Uterus (tissue), 3 donors: ENCODE measurements at regions not wholly inside any gene's neighbourhood (a gene's known extent, or its start where the extent isn't known, plus 50 kb on each side); places are given as distances from the start of the nearest gene placed in this dataset.
A peak's percentile ranks its signal among the peaks of the same experiment; 100 is the strongest.

Experiments used
- DNase-seq, 2 donors: peaks; one replicate each; pipeline ENCODE4 v3.0.0-alpha.2; 2019 to 2020
- H3K27ac ChIP-seq, 2 donors: fragments of 200-600 bp; sonication (generic); 1 replicate in 1 of 2; 2 replicates in 1 of 2; pipeline ENCODE4 v1.5.1; 2016 to 2018
- H3K27me3 ChIP-seq, 2 donors: fragments of 200-600 bp; sonication (generic); one replicate each; pipeline ENCODE4 v1.5.1; 2018 to 2019; ENCODE audit warnings: control low read depth in 1 of 2
- H3K36me3 ChIP-seq, 2 donors: fragments of 200-600 bp; sonication (generic); one replicate each; pipeline ENCODE4 v1.5.1; 2019; ENCODE audit warnings: control low read depth in 1 of 2
- H3K4me1 ChIP-seq, 2 donors: fragments of 200-600 bp; sonication (generic); one replicate each; pipeline ENCODE4 v1.5.1; 2018 to 2019; ENCODE audit warnings: control low read depth in 1 of 2
- H3K4me3 ChIP-seq, 2 donors: fragments of 200-600 bp; sonication (generic); 1 replicate in 1 of 2; 2 replicates in 1 of 2; pipeline ENCODE4 v1.5.1; 2018 to 2019; ENCODE audit warnings: mild to moderate bottlenecking in 1 of 2
- H3K9me3 ChIP-seq, 2 donors: fragments of 200-600 bp; sonication (generic); one replicate each; pipeline ENCODE4 v1.5.1; 2019; ENCODE audit warnings: control low read depth in 1 of 2
- POLR2A ChIP-seq, 2 donors: fragments of 450-650 bp; IDR thresholded peaks; one replicate each; pipeline ENCODE4 v1.6.1; 2016; ENCODE audit warnings: antibody characterized with exemption in 2 of 2, mild to moderate bottlenecking in 1 of 2, moderate library complexity in 1 of 2
- intact Hi-C: fragments of 100-400 bp; cut with DNase I; formaldehyde crosslinking; loops from one replicate; pipeline ENCODE4 v1.15.1; 2023; ENCODE audit warnings: low total_unique reads
- TF ChIP-seq, protein P1 (sequence below), 4 experiments: fragments of 200-600 bp in 2 of 4; fragments of 450-650 bp in 2 of 4; sonication (generic) in 2 of 4; IDR thresholded peaks; one replicate each; pipeline ENCODE4 v1.5.1; 2016 to 2019; ENCODE audit warnings: antibody characterized with exemption in 4 of 4, mild to moderate bottlenecking in 2 of 4, moderate library complexity in 1 of 4
- donor health status: DM: yes; HTN: yes; CAD: no.

DNA sequence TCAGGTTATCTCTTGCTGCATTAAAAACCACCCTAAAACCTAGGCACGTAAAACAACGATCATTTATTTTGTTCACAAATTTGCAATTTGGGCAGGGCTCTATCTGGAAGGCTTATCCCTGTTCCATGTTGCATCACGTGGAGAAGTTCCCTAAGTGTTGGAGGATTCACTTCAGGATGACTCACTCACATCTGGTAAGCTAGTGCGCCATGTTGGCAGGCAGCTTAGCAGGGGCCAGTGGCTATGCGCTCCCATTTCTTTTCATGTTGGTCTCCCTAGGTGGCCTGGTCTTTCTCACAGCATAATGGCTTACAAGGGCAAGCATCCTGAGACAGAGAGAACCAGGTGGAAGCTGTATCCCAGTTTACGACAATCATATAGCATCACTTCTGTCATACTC is 226.8 kb downstream of the BLID start:
- Histone ChIP-seq H3K27me3 (no peaks in the 10 kb centered on the region), H3K4me3 (no peak overlapping the region), H3K27ac (no peak overlapping the region), H3K36me3 (no peaks in the 10 kb centered on the region), H3K9me3 (no peaks in the 10 kb centered on the region), H3K4me1 (no peaks in the 10 kb centered on the region)
- peak in 1 of 2 donors; percentile 41 for DNase-seq
- TF ChIP-seq POLR2A (IDR thresholded peaks at IDR 0.05) = no peak
- TF ChIP-seq, protein P1, sequence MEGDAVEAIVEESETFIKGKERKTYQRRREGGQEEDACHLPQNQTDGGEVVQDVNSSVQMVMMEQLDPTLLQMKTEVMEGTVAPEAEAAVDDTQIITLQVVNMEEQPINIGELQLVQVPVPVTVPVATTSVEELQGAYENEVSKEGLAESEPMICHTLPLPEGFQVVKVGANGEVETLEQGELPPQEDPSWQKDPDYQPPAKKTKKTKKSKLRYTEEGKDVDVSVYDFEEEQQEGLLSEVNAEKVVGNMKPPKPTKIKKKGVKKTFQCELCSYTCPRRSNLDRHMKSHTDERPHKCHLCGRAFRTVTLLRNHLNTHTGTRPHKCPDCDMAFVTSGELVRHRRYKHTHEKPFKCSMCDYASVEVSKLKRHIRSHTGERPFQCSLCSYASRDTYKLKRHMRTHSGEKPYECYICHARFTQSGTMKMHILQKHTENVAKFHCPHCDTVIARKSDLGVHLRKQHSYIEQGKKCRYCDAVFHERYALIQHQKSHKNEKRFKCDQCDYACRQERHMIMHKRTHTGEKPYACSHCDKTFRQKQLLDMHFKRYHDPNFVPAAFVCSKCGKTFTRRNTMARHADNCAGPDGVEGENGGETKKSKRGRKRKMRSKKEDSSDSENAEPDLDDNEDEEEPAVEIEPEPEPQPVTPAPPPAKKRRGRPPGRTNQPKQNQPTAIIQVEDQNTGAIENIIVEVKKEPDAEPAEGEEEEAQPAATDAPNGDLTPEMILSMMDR (IDR thresholded peaks at IDR 0.05) = no peak
- intact Hi-C loops = no loop called here

DNA sequence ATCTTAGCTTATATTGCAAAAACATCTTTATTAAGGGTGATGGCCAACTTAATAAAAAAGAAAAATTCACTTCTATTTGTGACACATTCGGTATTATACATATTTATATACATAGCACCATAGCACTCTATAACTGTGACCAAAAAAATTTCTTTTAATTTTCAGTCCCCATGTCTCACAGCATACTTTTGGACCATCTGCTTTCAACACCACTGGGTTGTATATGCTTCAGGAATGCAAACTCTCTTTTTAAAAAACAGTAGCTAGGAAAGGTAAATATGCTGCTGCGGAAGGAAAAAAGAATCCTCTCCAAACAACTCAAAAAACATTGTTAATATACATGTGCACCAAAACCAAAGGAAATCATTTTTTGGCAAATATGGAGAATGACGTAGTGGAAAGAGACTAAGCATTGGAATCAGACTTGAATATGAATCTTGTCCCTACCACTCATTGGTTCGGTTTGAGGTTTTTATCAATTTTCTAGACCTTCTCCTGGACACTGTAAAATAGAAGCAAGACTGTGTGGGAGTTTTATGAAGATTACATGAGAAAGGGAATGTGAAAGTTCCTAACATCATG is 227.9 kb downstream of the BLID start:
- Histone ChIP-seq H3K36me3 (no peaks in the 10 kb centered on the region), H3K4me1 (no peaks in the 10 kb centered on the region), H3K9me3 (no peaks in the 10 kb centered on the region), H3K27me3 (no peaks in the 10 kb centered on the region), H3K27ac (no peak overlapping the region), H3K4me3 (no peak overlapping the region)
- TF ChIP-seq, protein P1 (IDR thresholded peaks at IDR 0.05) = no peak
- TF ChIP-seq POLR2A (IDR thresholded peaks at IDR 0.05) = no peak
- DNase-seq = no peak
- intact Hi-C loops = no loop called here

DNA sequence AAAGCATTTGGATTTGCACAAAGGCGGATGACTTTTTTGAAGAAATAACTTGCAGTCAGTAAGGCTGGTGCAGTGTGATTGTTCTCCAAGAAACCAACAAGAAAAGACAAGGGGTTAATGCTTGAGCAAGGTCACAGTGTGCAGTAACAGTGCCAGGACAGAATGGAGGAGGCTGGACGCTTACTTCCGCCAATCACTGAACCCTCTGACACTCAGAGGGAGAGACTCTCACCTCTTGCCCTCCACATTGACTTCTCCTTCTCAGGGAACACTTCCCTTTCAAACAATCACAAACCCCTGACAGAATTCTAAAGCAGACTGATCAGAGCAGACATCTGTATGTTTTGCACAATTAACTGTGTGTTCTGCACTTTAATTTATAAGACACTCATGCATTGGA is 228.4 kb downstream of the BLID start:
- H3K27me3 ChIP-seq = no peaks in the 10 kb centered on the region
- no peak overlapping the region for H3K27ac ChIP-seq
- no peaks in the 10 kb centered on the region for H3K36me3 ChIP-seq
- intact Hi-C loops = no loop called here
- no peak overlapping the region for H3K4me3 ChIP-seq
- TF ChIP-seq, protein P1 (IDR thresholded peaks at IDR 0.05) = no peak
- no peak for TF ChIP-seq POLR2A (IDR thresholded peaks at IDR 0.05)
- no peaks in the 10 kb centered on the region for H3K9me3 ChIP-seq
- H3K4me1 ChIP-seq = no peaks in the 10 kb centered on the region
- DNase-seq = no peak

DNA sequence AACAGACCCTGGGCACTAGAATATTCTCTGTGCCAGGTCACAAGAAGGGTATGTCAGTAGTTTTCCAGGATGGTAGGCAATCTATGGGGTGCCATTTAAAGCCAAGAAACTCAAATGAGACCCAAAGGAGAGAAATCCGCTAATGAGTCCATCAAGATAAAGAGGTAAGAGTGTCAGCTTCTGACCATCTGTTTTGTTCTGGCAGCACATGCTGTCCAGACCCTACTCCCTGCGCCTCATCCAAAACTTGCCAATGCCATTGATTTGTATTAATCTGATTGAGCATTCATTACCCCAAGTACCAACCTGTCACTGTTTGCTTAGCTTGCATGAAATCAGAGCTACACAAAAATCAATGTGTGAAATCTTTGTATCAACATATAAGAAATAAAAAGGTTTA is 229.0 kb downstream of the BLID start:
- H3K27ac ChIP-seq = peak overlapping the region; percentile 52 to 58
- H3K4me1 ChIP-seq = no peaks in the 10 kb centered on the region
- no peak for DNase-seq
- H3K36me3 ChIP-seq = no peaks in the 10 kb centered on the region
- H3K27me3 ChIP-seq = no peaks in the 10 kb centered on the region
- no peaks in the 10 kb centered on the region for H3K9me3 ChIP-seq
- H3K4me3 ChIP-seq = no peak overlapping the region
- TF ChIP-seq, protein P1 (IDR thresholded peaks at IDR 0.05) = no peak
- no peak for TF ChIP-seq POLR2A (IDR thresholded peaks at IDR 0.05)
- intact Hi-C loops = no loop called here

DNA sequence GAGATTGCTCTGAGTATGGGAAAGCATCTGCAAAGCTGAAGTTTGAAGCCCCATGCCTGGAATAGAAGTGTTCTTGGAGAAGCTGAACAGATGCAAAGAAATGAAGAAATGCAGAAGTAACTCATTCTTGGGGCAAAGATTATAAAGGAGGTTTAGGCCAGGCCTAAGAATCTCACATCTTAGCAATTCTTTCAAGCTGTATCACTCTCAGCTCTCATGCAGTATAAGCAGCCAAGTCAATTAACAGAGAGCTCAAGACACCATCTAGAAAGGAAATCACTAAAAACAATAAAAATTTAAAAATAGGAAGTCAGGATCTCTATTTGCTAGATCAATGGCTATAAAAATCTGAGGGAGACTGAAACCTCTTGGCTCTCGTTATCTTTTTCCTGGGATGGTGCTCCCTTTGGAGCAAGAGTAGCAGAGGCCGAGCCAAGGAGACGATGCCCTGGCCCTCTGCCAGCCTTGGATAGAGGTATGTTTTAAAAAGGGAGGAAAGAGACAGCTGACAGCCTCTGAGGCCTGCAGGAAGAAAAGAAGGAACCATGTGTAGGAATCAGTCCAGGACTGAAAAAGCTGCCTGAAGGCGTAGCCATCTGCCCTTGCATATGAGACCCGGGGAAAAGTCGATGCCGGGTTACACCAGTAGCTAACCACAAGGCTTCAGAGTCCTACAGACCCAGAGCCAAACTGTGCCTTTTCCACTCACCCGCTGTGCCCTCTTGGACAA is 229.8 kb downstream of the BLID start:
- intact Hi-C loops = no loop called here
- H3K4me1 ChIP-seq = no peaks in the 10 kb centered on the region
- H3K9me3 ChIP-seq = no peaks in the 10 kb centered on the region
- H3K4me3 ChIP-seq = no peak overlapping the region
- DNase-seq = peak; percentile 73 to 82
- H3K27ac ChIP-seq = peak overlapping the region; percentile 52 to 58
- H3K36me3 ChIP-seq = no peaks in the 10 kb centered on the region
- TF ChIP-seq, protein P1 (IDR thresholded peaks at IDR 0.05) = no peak
- TF ChIP-seq POLR2A (IDR thresholded peaks at IDR 0.05) = no peak
- H3K27me3 ChIP-seq = no peaks in the 10 kb centered on the region
